Endothelial cell of umbilical vein (primary cell): ENCODE measurements at regions not wholly inside any gene's neighbourhood (a gene's known extent, or its start where the extent isn't known, plus 50 kb on each side); places are given as distances from the start of the nearest gene placed in this dataset.

Experiments used
- BruUV-seq: library from RNA; stranded (reverse); fragments of 400-500 nt; replicated peaks from 2 replicates; lab custom pipeline; 2021; lab: Mats Ljungman, UMichigan
- CTCF ChIA-PET: fragments of 300-600, 350-600 bp; sonication (Branson Sonifier 250); formaldehyde crosslinking; loops from one replicate; lab custom pipeline; 2021; ENCODE audit warnings: antibody characterized with exemption, inconsistent platforms; lab: Charles Lee
- POLR2A ChIA-PET: fragments of 300-600, 350-600 bp; sonication (Branson Sonifier 250); formaldehyde crosslinking; loops from one replicate; lab custom pipeline; 2021; ENCODE audit warnings: antibody characterized with exemption, inconsistent platforms; lab: Charles Lee
- DNase-seq: peaks from one replicate; pipeline ENCODE4 v3.0.0-alpha.2; 2011; ENCODE audit warnings: low read depth, low spot score
- FAIRE-seq: peaks from 2 replicates; lab custom pipeline; 2011; peaks lifted over from hg19 to GRCh38; lab: Jason Lieb, UNC
- H2AFZ ChIP-seq: 2 replicates; pipeline ENCODE4 v1.6.0; 2012; ENCODE audit warnings: low read depth, low read length, control low read depth, inconsistent platforms
- H3K27ac ChIP-seq: 2 replicates; pipeline ENCODE4 v1.5.1; 2011; ENCODE audit warnings: low read depth, mild to moderate bottlenecking, control low read depth, low read length, moderate library complexity; ENCODE audit not compliant: insufficient read depth
- H3K27me3 ChIP-seq, 2 experiments: 2 replicates each; pipeline versions ENCODE4 v1.6.0 to v1.6.1; 2011; ENCODE audit warnings: low read length in 2 of 2, mixed read lengths in 1 of 2; ENCODE audit not compliant: control insufficient read depth in 2 of 2, insufficient read depth in 2 of 2
- H3K36me3 ChIP-seq, 2 experiments: 2 replicates in 1 of 2; 3 replicates in 1 of 2; pipeline ENCODE4 v1.5.1; 2011; ENCODE audit warnings: low read length in 2 of 2, mild to moderate bottlenecking in 1 of 2, moderate library complexity in 1 of 2; ENCODE audit not compliant: control insufficient read depth in 2 of 2, insufficient read depth in 2 of 2; ENCODE audit errors: extremely low read depth in 1 of 2
- H3K4me1 ChIP-seq: 3 replicates; pipeline ENCODE4 v1.5.1; 2011; ENCODE audit warnings: mild to moderate bottlenecking, low read length; ENCODE audit not compliant: control insufficient read depth, insufficient read depth; ENCODE audit errors: extremely low read depth
- H3K4me2 ChIP-seq: 2 replicates; pipeline ENCODE4 v1.6.1; 2011; ENCODE audit warnings: low read length, control low read depth, mixed read lengths; ENCODE audit not compliant: insufficient read depth
- H3K4me3 ChIP-seq, 3 experiments: fragments of 200-600 bp in 1 of 3; sonication (generic), shearing (Covaris generic) in 1 of 3; replicated peaks in 1 of 3; 2 replicates each; pipeline ENCODE4 v1.5.1; 2011 to 2016; ENCODE audit warnings: control low read depth in 3 of 3, low read length in 3 of 3, mild to moderate bottlenecking in 2 of 3, inconsistent platforms in 1 of 3, low read depth in 1 of 3, moderate library complexity in 1 of 3; ENCODE audit not compliant: insufficient read depth in 1 of 3
- H3K79me2 ChIP-seq: 2 replicates; pipeline ENCODE4 v1.6.0; 2012; ENCODE audit warnings: low read length, inconsistent platforms; ENCODE audit not compliant: control insufficient read depth, insufficient read depth
- H3K9ac ChIP-seq: replicated peaks from 2 replicates; pipeline ENCODE3; 2011; ENCODE audit warnings: low read length, control low read depth; ENCODE audit not compliant: insufficient read depth; ENCODE audit errors: extremely low read depth
- H3K9me1 ChIP-seq: replicated peaks from 3 replicates; pipeline ENCODE4 v1.6.0; 2011; ENCODE audit warnings: mild to moderate bottlenecking, low read length; ENCODE audit not compliant: control insufficient read depth, insufficient read depth; ENCODE audit errors: extremely low read depth
- H3K9me3 ChIP-seq: replicated peaks from 2 replicates; pipeline ENCODE4 v1.5.1; 2012; ENCODE audit warnings: low read length, inconsistent platforms; ENCODE audit not compliant: control insufficient read depth, insufficient read depth
- H4K20me1 ChIP-seq: replicated peaks from 2 replicates; pipeline ENCODE3; 2011; ENCODE audit warnings: mild to moderate bottlenecking, low read length; ENCODE audit not compliant: control insufficient read depth, insufficient read depth; ENCODE audit errors: extremely low read depth
- EZH2 ChIP-seq: IDR thresholded peaks from 2 replicates; pipeline ENCODE4 v1.6.1; 2012; ENCODE audit warnings: borderline replicate concordance, low read depth, mild to moderate bottlenecking, moderate library complexity, low read length, inconsistent platforms; ENCODE audit not compliant: severe bottlenecking
- FOS ChIP-seq: IDR thresholded peaks from 2 replicates; pipeline ENCODE4 v1.6.1; 2011; ENCODE audit warnings: mild to moderate bottlenecking, low read length, moderate library complexity, borderline replicate concordance; ENCODE audit not compliant: insufficient read depth
- GATA2 ChIP-seq: IDR thresholded peaks from 2 replicates; pipeline ENCODE4 v1.7.0; 2011; ENCODE audit warnings: low read depth, mild to moderate bottlenecking, moderate library complexity, mixed read lengths, low read length; ENCODE audit not compliant: insufficient read length, insufficient read depth
- JUN ChIP-seq: IDR thresholded peaks from 2 replicates; pipeline ENCODE4 v1.6.1; 2011; ENCODE audit warnings: borderline replicate concordance, low read depth; ENCODE audit not compliant: insufficient read length, insufficient read depth
- MYC ChIP-seq: IDR thresholded peaks from one replicate; pipeline ENCODE4 v1.6.1; 2011; ENCODE audit warnings: mild to moderate bottlenecking, low read depth, low read length
- POLR2A ChIP-seq: IDR thresholded peaks from 2 replicates; pipeline ENCODE4 v1.6.1; 2012; ENCODE audit warnings: low read depth, mild to moderate bottlenecking, control low read depth, low read length
- POLR2AphosphoS5 ChIP-seq: IDR thresholded peaks from 2 replicates; pipeline ENCODE4 v1.6.1; 2012; ENCODE audit warnings: low read depth, mild to moderate bottlenecking, control low read depth, low read length, moderate library complexity; ENCODE audit not compliant: insufficient read depth
- dilution Hi-C: fragments of 300-500 bp; cut with MboI; formaldehyde crosslinking; loops from one replicate; pipeline ENCODE4 v1.15.0; 2019; ENCODE audit warnings: low sequenced_read_pairs; ENCODE audit not compliant: extremely low pct_ligation_motif_present
- intact Hi-C: fragments of 100-400 bp; cut with micrococcal nuclease; formaldehyde crosslinking; loops from one replicate; pipeline ENCODE4 v1.10.0; 2022
- TF ChIP-seq, protein P1 (sequence below): IDR thresholded peaks from 2 replicates; pipeline ENCODE4 v1.6.1; 2011; ENCODE audit not compliant: insufficient read depth, insufficient read length
- TF ChIP-seq, protein P2 (sequence below), 2 donors: IDR thresholded peaks; 1 replicate in 1 of 2; 2 replicates in 1 of 2; pipeline ENCODE4 v1.5.1; 2011; ENCODE audit warnings: low read length in 2 of 2, mild to moderate bottlenecking in 2 of 2, moderate library complexity in 2 of 2, control low read depth in 1 of 2, inconsistent platforms in 1 of 2, low read depth in 1 of 2; ENCODE audit not compliant: insufficient read depth in 1 of 2; ENCODE audit errors: extremely low read depth in 1 of 2

DNA sequence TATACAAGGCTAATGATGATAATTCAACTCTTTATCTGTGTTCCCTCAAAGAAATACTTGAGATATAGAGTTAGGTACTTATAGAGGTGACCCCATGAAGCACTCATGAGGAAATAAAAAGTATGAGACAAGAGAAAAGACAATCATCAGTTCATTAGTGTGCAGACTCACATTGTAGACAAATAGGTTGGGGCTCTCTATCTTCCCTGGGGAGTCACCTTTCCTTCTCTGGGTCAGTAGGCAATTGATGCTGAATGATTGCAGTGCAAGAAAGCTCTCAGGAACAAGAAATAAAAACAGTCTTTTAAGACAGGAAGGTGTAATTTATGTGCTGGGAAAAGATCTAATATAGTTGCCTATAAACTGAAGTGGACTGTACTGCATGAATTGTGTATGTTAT lies 1357.6 kb upstream of the EPHA6 start:
- dilution Hi-C loops = no loop called here

DNA sequence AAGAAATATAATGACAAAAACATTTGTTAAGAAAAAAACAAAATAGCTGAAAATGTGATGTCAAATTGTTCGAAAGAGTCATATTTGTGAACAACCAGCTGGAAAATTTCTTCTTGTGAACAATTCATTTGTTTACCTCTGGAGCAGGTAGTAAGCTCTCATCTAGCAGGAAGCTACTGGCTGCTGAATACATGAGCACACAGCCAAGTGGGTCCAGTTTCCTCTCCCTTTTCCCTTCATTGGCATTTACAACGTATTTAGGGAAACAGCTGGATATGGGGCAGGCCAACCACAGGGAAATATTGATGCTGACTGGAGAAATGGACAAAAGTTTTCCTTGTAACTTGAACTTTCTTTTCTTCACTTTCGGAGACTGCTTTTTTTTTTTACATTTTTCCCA lies 1354.7 kb upstream of the EPHA6 start:
- DNase-seq = no peak
- Histone ChIP-seq H3K4me1 (no peaks in the 10 kb centered on the region), H3K9ac (no peak overlapping the region), H3K4me3 (no peak overlapping the region), H3K27ac (no peak overlapping the region), H3K9me1 (no peaks in the 10 kb centered on the region), H3K9me3 (no peaks in the 10 kb centered on the region), H2AFZ (no peak overlapping the region), H3K27me3 (no peaks in the 10 kb centered on the region), H3K36me3 (no peaks in the 10 kb centered on the region), H3K79me2 (no peaks in the 10 kb centered on the region), H4K20me1 (no peaks in the 10 kb centered on the region), H3K4me2 (no peak overlapping the region)
- CTCF ChIA-PET = no interaction called here
- FAIRE-seq = no peak
- intact Hi-C loops (no loop called here), dilution Hi-C loops (no loop called here)
- BruUV-seq = no TSS peak
- POLR2A ChIA-PET = no interaction called here
- TF ChIP-seq, protein P1, sequence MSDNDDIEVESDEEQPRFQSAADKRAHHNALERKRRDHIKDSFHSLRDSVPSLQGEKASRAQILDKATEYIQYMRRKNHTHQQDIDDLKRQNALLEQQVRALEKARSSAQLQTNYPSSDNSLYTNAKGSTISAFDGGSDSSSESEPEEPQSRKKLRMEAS = no peak
- TF ChIP-seq MYC (no peak), JUN (no peak), POLR2AphosphoS5 (no peak), GATA2 (no peak), POLR2A (no peak), FOS (no peak), EZH2 (no peak)
- TF ChIP-seq, protein P2, sequence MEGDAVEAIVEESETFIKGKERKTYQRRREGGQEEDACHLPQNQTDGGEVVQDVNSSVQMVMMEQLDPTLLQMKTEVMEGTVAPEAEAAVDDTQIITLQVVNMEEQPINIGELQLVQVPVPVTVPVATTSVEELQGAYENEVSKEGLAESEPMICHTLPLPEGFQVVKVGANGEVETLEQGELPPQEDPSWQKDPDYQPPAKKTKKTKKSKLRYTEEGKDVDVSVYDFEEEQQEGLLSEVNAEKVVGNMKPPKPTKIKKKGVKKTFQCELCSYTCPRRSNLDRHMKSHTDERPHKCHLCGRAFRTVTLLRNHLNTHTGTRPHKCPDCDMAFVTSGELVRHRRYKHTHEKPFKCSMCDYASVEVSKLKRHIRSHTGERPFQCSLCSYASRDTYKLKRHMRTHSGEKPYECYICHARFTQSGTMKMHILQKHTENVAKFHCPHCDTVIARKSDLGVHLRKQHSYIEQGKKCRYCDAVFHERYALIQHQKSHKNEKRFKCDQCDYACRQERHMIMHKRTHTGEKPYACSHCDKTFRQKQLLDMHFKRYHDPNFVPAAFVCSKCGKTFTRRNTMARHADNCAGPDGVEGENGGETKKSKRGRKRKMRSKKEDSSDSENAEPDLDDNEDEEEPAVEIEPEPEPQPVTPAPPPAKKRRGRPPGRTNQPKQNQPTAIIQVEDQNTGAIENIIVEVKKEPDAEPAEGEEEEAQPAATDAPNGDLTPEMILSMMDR (IDR thresholded peaks at IDR 0.05; ENCODE audit: extremely low read depth in 1 of 2, insufficient read depth in 1 of 2, low read depth in 1 of 2, low read length in 2 of 2) = no peak

More for the DNA sequence above, 1357.6 kb upstream of the EPHA6 start:
- CTCF ChIA-PET = no interaction called here
- POLR2A ChIA-PET = no interaction called here
- Histone ChIP-seq H3K4me2 (no peak overlapping the region), H2AFZ (no peak overlapping the region), H3K4me3 (no peak overlapping the region), H3K9me3 (no peaks in the 10 kb centered on the region), H3K27ac (no peak overlapping the region), H3K27me3 (no peaks in the 10 kb centered on the region), H3K4me1 (no peaks in the 10 kb centered on the region), H3K79me2 (no peaks in the 10 kb centered on the region), H3K9ac (no peak overlapping the region), H3K36me3 (no peaks in the 10 kb centered on the region), H3K9me1 (no peaks in the 10 kb centered on the region), H4K20me1 (no peaks in the 10 kb centered on the region)
- intact Hi-C loops = no loop called here
- DNase-seq = no peak
- FAIRE-seq = no peak
- no TSS peak for BruUV-seq
- TF ChIP-seq FOS (no peak), GATA2 (no peak)
- TF ChIP-seq, protein P2 (IDR thresholded peaks at IDR 0.05; ENCODE audit: extremely low read depth in 1 of 2, insufficient read depth in 1 of 2, low read depth in 1 of 2, low read length in 2 of 2) = no peak
